SJCRH30 (cell line): ENCODE measurements at regions not wholly inside any gene's neighbourhood (a gene's known extent, or its start where the extent isn't known, plus 50 kb on each side); places are given as distances from the start of the nearest gene placed in this dataset.

ENCODE experiments used
- DNase-seq, 2 experiments: peaks; one replicate each; pipeline ENCODE4 v3.0.0-alpha.2; 2015 to 2020
- H3K27ac ChIP-seq: fragments of 250-450 bp; sonication (Bioruptor Pico); 2 replicates; pipeline ENCODE4 v1.5.1; 2020; ENCODE audit warnings: mild to moderate bottlenecking, moderate library complexity
- H3K27me3 ChIP-seq: fragments of 250-450 bp; sonication (Bioruptor Pico); 2 replicates; pipeline ENCODE4 v1.5.1; 2020; ENCODE audit warnings: mild to moderate bottlenecking, moderate library complexity
- H3K36me3 ChIP-seq: fragments of 250-450 bp; sonication (Bioruptor Pico); 2 replicates; pipeline ENCODE4 v1.5.1; 2020; ENCODE audit warnings: mild to moderate bottlenecking, moderate library complexity
- H3K4me1 ChIP-seq: fragments of 250-450 bp; sonication (Bioruptor Pico); 2 replicates; pipeline ENCODE4 v1.5.1; 2020; ENCODE audit warnings: mild to moderate bottlenecking, moderate library complexity
- H3K4me3 ChIP-seq: fragments of 250-450 bp; sonication (Bioruptor Pico); 2 replicates; pipeline ENCODE4 v1.5.1; 2020; ENCODE audit warnings: mild to moderate bottlenecking, moderate library complexity
- H3K9me3 ChIP-seq: fragments of 250-450 bp; sonication (Bioruptor Pico); replicated peaks from 2 replicates; pipeline ENCODE4 v1.5.1; 2020; ENCODE audit warnings: mild to moderate bottlenecking, moderate library complexity

DNA sequence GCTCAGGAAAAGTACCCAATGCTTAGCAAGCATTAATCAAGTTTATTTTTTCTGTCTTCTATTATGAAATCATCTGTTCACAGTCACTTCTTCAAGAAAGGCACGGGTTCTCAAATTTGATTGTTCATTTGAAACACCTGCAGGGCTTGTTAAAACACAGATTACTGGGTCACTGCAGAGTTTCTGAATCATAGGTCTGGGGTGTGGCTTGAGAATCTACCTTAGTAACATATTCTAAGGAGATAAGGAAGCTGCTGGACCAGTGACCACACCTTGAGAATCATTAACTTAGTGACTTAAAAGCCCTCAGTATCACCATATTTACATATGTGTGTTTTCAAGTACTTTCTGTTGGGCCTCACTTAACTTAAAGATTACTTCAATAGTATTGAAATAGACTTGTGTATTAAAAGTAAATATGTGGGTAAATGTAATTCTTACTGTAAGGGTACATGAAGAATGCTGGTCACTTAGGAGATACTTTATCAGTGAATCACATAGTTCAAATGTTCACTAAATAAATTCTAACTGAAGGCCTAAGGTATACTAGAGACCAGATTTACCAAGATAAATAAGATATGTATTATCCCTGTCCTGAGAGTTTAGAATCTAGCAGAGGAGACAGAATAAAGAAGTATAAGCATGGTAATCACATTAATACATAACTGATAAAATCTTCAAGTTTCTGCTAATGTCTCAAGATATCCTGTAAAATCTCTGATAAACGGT is 1342.1 kb upstream of the C9orf72 start:
- Histone ChIP-seq H3K4me3 (no peak overlapping the region), H3K27me3 (no peaks in the 10 kb centered on the region), H3K27ac (no peak overlapping the region), H3K9me3 (no peaks in the 10 kb centered on the region), H3K36me3 (no peaks in the 10 kb centered on the region), H3K4me1 (no peaks in the 10 kb centered on the region)
- no peak for DNase-seq

DNA sequence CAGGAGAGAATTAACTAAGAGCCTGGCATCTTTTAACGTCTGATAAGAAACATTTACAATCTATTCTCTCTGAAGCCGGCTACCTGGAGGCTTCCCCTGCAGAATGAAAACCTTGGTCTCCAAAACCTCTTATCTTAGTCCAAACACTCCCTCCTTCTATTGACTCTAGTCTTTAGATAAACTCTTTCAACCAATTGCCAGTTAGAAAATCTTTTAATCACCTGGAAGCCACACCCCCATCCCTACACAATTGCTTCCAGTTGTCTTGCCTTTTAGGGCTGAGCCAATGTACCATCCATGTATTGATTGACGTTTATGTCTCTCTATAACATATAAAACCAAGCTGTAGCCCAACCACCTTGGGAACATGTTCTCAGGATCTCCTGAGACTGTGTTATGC is 1343.1 kb upstream of the C9orf72 start:
- Histone ChIP-seq H3K36me3 (no peaks in the 10 kb centered on the region), H3K27me3 (no peaks in the 10 kb centered on the region), H3K4me3 (no peak overlapping the region), H3K4me1 (no peaks in the 10 kb centered on the region), H3K27ac (no peak overlapping the region), H3K9me3 (no peaks in the 10 kb centered on the region)
- no peak for DNase-seq

DNA sequence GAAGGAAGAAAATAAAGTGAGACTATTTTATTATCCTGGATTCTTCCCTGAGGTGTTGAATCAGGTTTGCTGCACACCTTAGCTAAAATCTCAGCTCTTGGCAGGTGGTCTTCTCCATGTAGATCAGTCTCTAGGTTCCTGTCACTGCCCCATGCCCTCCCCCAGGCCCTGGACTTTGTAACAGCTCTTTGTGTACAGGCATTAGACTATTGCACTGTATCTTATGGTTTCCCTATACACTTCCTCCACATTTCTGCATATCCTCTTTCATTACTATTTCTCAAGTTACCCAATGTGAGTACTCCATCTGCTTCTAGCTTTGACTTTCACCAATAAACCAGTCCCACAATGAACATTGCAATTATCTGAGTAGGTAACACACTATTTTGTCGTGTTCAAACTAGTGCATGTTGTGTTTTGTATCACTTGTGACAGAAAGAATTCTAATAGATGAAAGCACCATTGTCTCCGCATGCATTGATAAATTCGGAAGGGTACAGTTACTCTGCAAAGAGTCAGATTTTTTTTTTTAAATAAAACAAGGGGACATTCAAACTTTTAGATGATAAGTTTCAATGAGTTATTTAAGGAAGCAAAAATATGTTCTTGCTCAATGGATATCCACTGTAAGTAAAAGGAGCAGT is 1348.7 kb upstream of the C9orf72 start:
- no peak for DNase-seq
- H3K9me3 ChIP-seq: no peaks in the 10 kb centered on the region
- H3K27me3 ChIP-seq: no peaks in the 10 kb centered on the region
- H3K4me1 ChIP-seq: no peaks in the 10 kb centered on the region
- H3K36me3 ChIP-seq: no peaks in the 10 kb centered on the region
- H3K4me3 ChIP-seq: no peak overlapping the region
- no peak overlapping the region for H3K27ac ChIP-seq

DNA sequence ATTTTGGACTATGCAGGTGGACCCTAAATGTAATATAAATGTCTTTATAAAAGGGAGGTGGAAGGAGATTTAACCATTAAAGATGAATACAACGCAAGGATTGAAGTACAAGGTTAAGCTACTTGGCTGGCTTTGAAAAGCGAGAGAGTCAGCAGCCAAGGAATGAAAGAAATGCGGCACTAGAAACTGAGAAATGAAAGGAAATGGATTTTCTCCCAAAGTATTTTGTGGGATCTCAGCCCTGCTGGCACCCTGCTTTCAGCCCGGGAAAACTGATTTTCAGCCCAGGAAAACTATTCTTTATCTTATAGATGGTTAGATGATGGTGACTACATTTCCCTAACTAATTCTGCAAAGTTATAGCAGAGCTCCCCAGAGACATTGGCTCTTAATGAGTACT is 1349.6 kb upstream of the C9orf72 start:
- H3K9me3 ChIP-seq: no peaks in the 10 kb centered on the region
- H3K4me1 ChIP-seq: no peaks in the 10 kb centered on the region
- H3K36me3 ChIP-seq: no peaks in the 10 kb centered on the region
- no peak overlapping the region for H3K4me3 ChIP-seq
- H3K27ac ChIP-seq: no peak overlapping the region
- no peak for DNase-seq
- no peaks in the 10 kb centered on the region for H3K27me3 ChIP-seq

DNA sequence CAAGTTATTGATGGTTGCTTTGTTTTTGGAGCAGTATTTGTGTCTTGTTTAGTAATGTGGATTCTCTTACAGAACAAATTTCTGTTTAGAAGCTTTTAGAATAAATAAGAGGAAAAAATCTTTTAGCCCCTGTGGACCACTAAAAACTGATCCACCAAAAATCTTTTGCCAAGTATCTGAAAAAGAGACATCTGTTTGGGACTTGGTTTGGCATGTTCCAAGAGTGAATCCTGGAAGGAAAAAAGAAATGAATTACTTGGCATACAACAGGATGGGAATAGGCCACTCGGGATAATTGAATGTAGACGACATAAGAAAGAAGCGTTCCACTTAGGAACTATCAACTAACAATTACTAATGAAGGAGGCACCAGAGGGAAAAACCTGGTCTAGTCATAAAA is 1350.1 kb upstream of the C9orf72 start:
- H3K36me3 ChIP-seq: no peaks in the 10 kb centered on the region
- no peak for DNase-seq

DNA sequence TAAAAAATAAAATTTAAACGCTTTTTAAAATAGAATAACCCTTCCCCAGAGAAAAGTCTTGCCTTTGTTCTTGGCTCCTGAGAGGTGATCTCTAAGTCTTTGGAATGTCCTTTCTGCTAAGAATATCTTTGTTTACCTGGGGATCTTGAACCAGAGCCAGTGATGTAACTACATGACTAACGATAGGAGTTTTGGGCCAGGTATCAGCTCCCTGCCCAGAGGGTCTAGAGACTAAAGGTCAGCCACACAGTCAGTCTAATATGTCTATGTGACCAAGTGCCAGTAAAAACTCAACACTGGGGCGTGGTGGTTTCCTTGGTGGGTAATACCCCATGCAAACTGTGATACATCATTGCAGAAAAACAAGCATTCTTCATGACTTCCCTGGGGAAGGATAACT is 1351.9 kb upstream of the C9orf72 start:
- no peak for DNase-seq
- Histone ChIP-seq H3K4me3 (no peak overlapping the region), H3K27me3 (no peaks in the 10 kb centered on the region), H3K27ac (no peak overlapping the region), H3K36me3 (no peaks in the 10 kb centered on the region), H3K4me1 (no peaks in the 10 kb centered on the region), H3K9me3 (no peaks in the 10 kb centered on the region)

More for the DNA sequence above, 1350.1 kb upstream of the C9orf72 start:
- H3K4me1 ChIP-seq: no peaks in the 10 kb centered on the region
- H3K27ac ChIP-seq: no peak overlapping the region
- H3K9me3 ChIP-seq: no peaks in the 10 kb centered on the region
- H3K4me3 ChIP-seq: no peak overlapping the region
- no peaks in the 10 kb centered on the region for H3K27me3 ChIP-seq

DNA sequence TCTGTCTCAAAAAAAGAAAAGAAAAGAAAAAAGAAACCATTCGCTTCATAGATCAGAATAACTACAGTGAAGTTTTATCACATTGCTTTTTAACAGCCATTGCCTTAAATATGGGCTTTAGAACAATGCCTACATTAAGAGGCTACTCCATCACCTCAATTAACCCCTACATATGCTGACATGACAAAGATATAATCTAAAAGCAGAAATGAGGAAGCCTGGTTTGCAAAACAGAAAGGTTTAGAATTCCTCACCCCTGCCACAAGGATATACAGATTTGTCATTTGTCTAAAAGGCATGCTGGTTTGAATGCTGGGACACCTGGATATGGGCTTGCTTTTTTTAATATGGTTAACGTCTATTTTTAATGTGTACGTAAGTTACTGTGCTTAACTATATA is 1353.0 kb upstream of the C9orf72 start:
- H3K9me3 ChIP-seq: no peaks in the 10 kb centered on the region
- no peaks in the 10 kb centered on the region for H3K27me3 ChIP-seq
- no peaks in the 10 kb centered on the region for H3K36me3 ChIP-seq
- H3K4me3 ChIP-seq: no peak overlapping the region
- DNase-seq: no peak
- no peak overlapping the region for H3K27ac ChIP-seq
- H3K4me1 ChIP-seq: no peaks in the 10 kb centered on the region

DNA sequence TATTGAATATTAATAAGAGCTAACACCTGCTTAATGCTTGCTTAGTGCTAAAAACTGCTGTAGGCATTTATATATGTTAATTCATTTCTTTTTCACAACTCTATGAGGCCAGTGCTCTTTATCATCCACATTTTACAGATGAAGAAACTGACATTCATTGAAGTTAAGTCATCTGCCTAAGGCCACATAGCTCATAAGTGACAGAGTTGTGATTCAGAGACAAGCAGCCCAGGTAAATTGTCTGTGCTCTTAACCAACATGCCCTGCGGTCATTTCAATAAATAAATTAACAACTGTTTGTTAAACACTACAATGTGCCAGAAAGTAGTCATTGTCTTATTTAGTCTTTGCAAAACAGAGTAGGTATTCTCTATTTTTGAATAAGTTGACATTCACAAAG is 1354.4 kb upstream of the C9orf72 start:
- DNase-seq: no peak
- Histone ChIP-seq H3K36me3 (no peaks in the 10 kb centered on the region), H3K27ac (no peak overlapping the region), H3K27me3 (no peaks in the 10 kb centered on the region), H3K4me3 (no peak overlapping the region), H3K4me1 (no peaks in the 10 kb centered on the region), H3K9me3 (no peaks in the 10 kb centered on the region)

DNA sequence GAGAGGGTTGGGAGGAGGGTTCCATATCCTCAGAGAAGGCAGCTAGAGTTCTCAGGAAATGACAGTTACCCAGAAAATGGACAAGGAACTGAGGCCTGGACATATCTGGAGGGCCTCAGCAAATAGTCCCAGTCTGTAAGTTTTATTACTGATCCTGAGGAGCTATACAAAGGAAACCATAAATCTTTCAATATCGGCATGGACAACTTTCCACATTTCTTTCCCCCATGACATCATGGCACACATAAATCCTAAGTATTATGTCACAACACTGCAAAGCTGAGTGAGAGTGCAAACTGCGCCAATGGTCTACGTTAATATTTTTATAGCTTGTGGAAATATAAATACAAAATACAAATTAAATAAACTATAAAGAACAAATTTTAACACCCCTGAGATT is 1356.2 kb upstream of the C9orf72 start:
- Histone ChIP-seq H3K4me1 (no peaks in the 10 kb centered on the region), H3K9me3 (no peaks in the 10 kb centered on the region), H3K36me3 (no peaks in the 10 kb centered on the region), H3K27ac (no peak overlapping the region), H3K27me3 (no peaks in the 10 kb centered on the region), H3K4me3 (no peak overlapping the region)
- no peak for DNase-seq

DNA sequence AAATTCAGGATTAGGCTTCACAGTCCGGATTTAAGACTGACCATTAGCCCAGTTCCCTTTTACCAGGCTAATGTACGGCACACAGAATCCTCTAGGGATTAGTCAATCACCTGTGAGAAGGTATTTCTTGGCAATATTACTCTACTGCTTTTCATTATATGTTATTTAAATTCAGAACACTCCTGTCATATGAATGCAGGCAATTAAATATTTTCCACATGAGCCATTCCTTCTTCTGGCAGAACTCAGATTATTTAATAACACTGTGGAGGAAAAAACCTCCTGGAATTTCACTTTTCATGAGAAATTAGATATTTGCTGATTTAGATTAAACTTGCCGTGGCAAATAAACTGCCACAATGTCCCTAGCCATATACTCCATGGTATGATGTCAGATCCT is 1357.5 kb upstream of the C9orf72 start:
- DNase-seq: no peak
- Histone ChIP-seq H3K27ac (no peak overlapping the region), H3K4me3 (no peak overlapping the region), H3K9me3 (no peaks in the 10 kb centered on the region), H3K27me3 (no peaks in the 10 kb centered on the region), H3K36me3 (no peaks in the 10 kb centered on the region), H3K4me1 (no peaks in the 10 kb centered on the region)

DNA sequence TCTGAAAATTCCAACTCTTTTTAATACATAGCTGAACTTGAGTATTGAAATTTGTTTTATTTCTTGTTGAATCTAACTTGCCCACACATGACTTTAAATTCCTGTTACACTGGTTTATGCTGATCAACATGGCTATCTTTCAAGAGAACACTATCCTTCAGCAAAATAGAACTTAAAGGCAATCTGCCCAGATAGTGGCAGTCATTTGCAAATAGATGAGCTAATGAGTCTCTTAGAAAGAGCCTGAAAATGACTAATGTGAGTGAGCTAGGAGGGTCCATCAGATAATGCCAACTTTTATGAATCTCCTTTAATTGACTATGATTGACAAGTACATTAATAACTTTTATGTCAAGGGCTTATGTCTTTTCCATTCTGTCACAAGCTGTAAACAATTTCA is 1360.8 kb upstream of the C9orf72 start:
- Histone ChIP-seq H3K4me1 (no peaks in the 10 kb centered on the region), H3K9me3 (no peaks in the 10 kb centered on the region), H3K36me3 (no peaks in the 10 kb centered on the region), H3K27ac (no peak overlapping the region), H3K4me3 (no peak overlapping the region), H3K27me3 (no peaks in the 10 kb centered on the region)
- DNase-seq: no peak

DNA sequence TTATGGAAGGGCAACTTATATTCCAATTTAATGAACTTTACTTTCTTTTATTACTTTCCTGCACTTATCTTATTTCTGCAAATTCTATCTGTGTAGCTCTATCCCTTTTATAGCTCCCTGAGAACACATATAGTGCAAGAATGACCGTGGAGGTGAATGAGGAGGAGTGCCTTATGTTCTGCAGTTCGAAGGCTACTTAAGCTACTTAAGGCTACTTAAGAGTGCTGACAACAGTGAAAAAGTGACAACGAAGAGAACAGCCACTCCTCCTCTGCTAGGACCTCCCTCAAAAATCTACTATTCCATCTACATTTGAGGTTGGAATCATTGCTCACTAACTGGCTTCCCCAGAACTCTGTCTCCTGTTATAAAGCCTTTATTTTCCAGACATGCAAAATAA is 1365.7 kb upstream of the C9orf72 start:
- Histone ChIP-seq H3K4me1 (no peaks in the 10 kb centered on the region), H3K27me3 (no peaks in the 10 kb centered on the region), H3K4me3 (no peak overlapping the region), H3K36me3 (no peaks in the 10 kb centered on the region), H3K9me3 (no peaks in the 10 kb centered on the region), H3K27ac (no peak overlapping the region)
- DNase-seq: no peak

DNA sequence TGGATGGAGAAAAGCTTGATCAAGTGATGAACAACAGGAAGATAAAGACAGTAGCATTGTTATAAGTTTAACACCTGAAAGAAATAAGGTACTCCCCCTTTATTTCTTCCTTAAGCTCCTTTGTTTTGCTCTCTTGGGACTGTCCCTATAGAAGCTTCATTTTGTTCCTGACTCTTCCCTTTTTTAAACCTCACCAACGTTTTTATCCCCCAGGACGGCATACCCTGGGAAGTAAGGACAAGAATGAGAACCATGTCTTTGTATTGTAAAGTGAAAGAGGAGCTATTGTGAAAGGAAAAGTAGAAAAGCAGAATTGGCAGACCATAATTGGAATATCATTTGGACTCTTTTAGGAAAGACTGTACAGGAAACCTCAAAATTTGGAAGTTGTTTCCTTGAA is 1368.6 kb upstream of the C9orf72 start:
- DNase-seq: no peak
- Histone ChIP-seq H3K36me3 (no peaks in the 10 kb centered on the region), H3K27me3 (no peaks in the 10 kb centered on the region), H3K4me1 (no peaks in the 10 kb centered on the region), H3K4me3 (no peak overlapping the region), H3K9me3 (no peaks in the 10 kb centered on the region), H3K27ac (no peak overlapping the region)

DNA sequence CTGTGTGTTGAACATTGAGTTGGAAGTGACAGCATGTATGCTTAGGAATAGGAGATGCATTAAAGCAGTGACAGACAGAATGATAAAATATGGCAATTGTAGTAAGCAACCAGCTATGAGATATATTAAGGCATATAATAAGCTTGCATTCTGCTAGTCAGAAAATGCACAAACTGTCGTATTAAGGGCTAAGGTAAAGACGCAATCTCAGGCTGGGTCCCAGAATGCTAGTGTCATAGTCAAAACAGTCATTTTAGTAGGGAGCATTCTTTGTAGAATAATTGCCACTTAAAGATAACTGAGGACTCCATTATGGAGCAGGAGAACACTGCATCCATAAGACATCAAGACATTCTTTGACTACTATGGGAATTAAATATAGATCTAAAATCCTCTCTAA is 1369.7 kb upstream of the C9orf72 start:
- H3K9me3 ChIP-seq: no peaks in the 10 kb centered on the region
- no peak overlapping the region for H3K4me3 ChIP-seq
- no peak for DNase-seq
- H3K27me3 ChIP-seq: no peaks in the 10 kb centered on the region
- no peaks in the 10 kb centered on the region for H3K4me1 ChIP-seq
- H3K27ac ChIP-seq: no peak overlapping the region
- H3K36me3 ChIP-seq: no peaks in the 10 kb centered on the region

DNA sequence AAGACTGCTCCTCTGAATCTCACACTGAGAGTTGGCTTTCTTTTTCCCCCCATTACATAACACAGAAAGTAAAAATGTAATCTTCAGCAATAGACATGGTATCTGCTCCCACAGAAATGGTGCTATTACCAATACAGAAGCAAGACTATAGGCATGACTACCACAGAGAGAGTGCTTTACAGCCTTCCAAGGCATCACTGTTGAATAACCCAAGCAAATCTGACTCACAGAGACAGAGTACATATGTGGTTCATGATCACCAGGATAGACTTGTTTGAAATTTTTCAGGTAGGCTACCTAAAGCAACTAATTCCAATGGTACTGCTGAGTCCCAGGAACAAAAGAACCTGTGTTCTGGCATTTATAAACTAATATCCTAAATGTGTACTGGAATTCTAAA is 1373.4 kb upstream of the C9orf72 start:
- Histone ChIP-seq H3K4me1 (no peaks in the 10 kb centered on the region), H3K9me3 (no peaks in the 10 kb centered on the region), H3K27ac (no peak overlapping the region), H3K4me3 (no peak overlapping the region), H3K36me3 (no peaks in the 10 kb centered on the region), H3K27me3 (no peaks in the 10 kb centered on the region)
- no peak for DNase-seq

DNA sequence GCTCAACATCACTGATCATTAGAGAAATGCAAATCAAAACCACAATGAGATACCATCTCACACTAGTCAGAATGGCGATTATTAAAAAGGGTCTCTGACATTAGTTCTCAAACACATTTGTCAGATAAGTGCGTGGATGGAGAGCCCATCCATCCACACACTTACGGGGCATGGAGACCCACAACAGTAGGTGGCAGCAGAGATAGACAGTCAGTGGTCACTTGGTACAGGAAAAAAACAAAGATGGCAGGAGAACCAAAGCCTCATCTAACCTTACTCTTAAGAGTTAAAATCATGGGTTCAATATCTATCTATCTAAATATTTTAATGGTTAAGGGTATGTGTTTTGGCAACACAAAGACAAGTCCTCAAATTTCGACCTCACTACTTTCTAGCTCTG is 1378.7 kb upstream of the C9orf72 start:
- 0 out of 2 replicates have a peak, but pooled peaks cover 3% of the 10 kb centered on the region for H3K4me1 ChIP-seq
- H3K4me3 ChIP-seq: no peak overlapping the region
- no peak overlapping the region for H3K27ac ChIP-seq
- peak; percentile 10 to 39 for DNase-seq
- H3K27me3 ChIP-seq: no peaks in the 10 kb centered on the region
- no peaks in the 10 kb centered on the region for H3K9me3 ChIP-seq
- H3K36me3 ChIP-seq: no peaks in the 10 kb centered on the region
